C4-2B (cell line): ENCODE measurements at regions not wholly inside any gene's neighbourhood (a gene's known extent, or its start where the extent isn't known, plus 50 kb on each side); places are given as distances from the start of the nearest gene placed in this dataset.
"Not testable (repeated sequence)": the region's sequence is repeated elsewhere in the genome, so short reads cannot be mapped to it uniquely, and the experiment has no call there.

Experiments used
- CTCF ChIP-seq: fragments of 450-650 bp; conservative IDR thresholded peaks from 2 replicates; pipeline ENCODE4 v1.5.1; 2017; ENCODE audit warnings: mild to moderate bottlenecking
- ZFX ChIP-seq: fragments of 450-650 bp; IDR thresholded peaks from 2 replicates; pipeline ENCODE4 v1.6.1; 2017

DNA sequence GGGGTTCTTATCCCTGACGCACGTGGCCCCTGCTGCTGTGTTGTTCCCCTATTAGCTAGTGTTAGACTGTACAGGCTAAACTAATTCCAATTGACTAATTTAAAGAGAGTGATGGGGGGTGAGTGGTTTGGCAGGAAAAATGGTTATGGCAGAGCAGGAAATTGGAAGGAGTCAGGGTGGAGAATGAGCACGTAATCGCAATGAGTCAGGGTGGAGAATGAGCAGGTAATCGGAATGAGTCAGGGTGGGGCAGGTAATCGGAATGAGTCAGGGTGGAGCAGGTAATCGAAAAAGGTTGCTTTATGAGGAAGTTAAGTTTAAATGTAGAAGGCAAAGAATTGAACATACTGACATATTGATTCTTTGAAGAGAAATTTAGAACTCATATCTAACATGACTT lies 1002.6 kb upstream of the HS3ST1 start:
- TF ChIP-seq CTCF, ZFX: not testable (repeated sequence)
